Testis (tissue), 2 donors: ENCODE measurements at regions not wholly inside any gene's neighbourhood (a gene's known extent, or its start where the extent isn't known, plus 50 kb on each side); places are given as distances from the start of the nearest gene placed in this dataset.
A peak's percentile ranks its signal among the peaks of the same experiment; 100 is the strongest.

Experiments used
- DNase-seq: peaks from one replicate; pipeline ENCODE4 v3.0.0-alpha.2; 2019
- H3K27ac ChIP-seq, 2 donors: fragments of 200-600 bp; sonication (generic); one replicate each; pipeline ENCODE4 v1.5.1; 2019
- H3K27me3 ChIP-seq: fragments of 200-600 bp; sonication (generic); one replicate; pipeline ENCODE4 v1.5.1; 2019
- H3K36me3 ChIP-seq: fragments of 200-600 bp; sonication (generic); one replicate; pipeline ENCODE4 v1.5.1; 2017; ENCODE audit warnings: low read depth; ENCODE audit errors: missing control alignments
- H3K4me1 ChIP-seq: fragments of 200-600 bp; sonication (generic); one replicate; pipeline ENCODE4 v1.5.1; 2019
- H3K4me3 ChIP-seq, 2 donors: fragments of 200-600 bp; sonication (generic); one replicate each; pipeline ENCODE4 v1.5.1; 2017 to 2019
- H3K9me3 ChIP-seq: fragments of 200-600 bp; sonication (generic); one replicate; pipeline ENCODE4 v1.5.1; 2017
- POLR2A ChIP-seq: fragments of 450-650 bp; IDR thresholded peaks from one replicate; pipeline ENCODE4 v1.6.1; 2017; ENCODE audit warnings: antibody characterized with exemption, mild to moderate bottlenecking, moderate library complexity
- WGBS, 2 donors: methylation state at CpG; one replicate each; pipeline ENCODE4 v1.1.5; 2018; 5-methylcytosine and 5-hydroxymethylcytosine counted together
- intact Hi-C: fragments of 100-400 bp; cut with DNase I; formaldehyde crosslinking; loops from one replicate; pipeline ENCODE4 v1.15.1; 2023; ENCODE audit warnings: low total_unique reads
- TF ChIP-seq, protein P1 (sequence below), 3 experiments: fragments of 450-650 bp in 2 of 3; fragments of 200-600 bp in 1 of 3; sonication (generic) in 1 of 3; IDR thresholded peaks; one replicate each; pipeline ENCODE4 v1.5.1; 2016 to 2019; ENCODE audit warnings: antibody characterized with exemption in 3 of 3, mild to moderate bottlenecking in 2 of 3, moderate library complexity in 1 of 3

DNA sequence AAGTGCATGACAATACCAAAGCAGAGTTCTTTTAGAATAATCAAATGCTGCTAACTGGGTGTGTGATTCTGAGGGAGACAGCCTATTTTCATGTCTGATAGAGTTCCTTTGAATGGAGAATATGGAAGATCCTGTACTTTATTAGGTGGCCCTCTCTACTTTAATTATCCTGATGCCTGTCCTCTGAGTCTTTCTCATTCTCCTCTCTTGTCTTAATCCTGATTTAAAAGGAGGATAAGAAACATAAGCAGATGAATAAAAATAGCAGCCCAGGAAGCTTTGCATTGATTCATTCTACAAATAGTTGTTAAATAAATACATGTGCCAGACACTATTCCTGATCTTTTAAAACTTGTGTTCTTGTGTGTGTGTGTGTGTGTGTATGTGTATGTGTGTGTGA is 387.3 kb downstream of the SPRY1 start:
- no peaks in the 10 kb centered on the region for H3K9me3 ChIP-seq
- DNase-seq: no peak
- H3K27me3 ChIP-seq: no peaks in the 10 kb centered on the region
- intact Hi-C loops: no loop called here
- no peak overlapping the region for H3K4me3 ChIP-seq
- H3K4me1 ChIP-seq: no peaks in the 10 kb centered on the region
- TF ChIP-seq, protein P1, sequence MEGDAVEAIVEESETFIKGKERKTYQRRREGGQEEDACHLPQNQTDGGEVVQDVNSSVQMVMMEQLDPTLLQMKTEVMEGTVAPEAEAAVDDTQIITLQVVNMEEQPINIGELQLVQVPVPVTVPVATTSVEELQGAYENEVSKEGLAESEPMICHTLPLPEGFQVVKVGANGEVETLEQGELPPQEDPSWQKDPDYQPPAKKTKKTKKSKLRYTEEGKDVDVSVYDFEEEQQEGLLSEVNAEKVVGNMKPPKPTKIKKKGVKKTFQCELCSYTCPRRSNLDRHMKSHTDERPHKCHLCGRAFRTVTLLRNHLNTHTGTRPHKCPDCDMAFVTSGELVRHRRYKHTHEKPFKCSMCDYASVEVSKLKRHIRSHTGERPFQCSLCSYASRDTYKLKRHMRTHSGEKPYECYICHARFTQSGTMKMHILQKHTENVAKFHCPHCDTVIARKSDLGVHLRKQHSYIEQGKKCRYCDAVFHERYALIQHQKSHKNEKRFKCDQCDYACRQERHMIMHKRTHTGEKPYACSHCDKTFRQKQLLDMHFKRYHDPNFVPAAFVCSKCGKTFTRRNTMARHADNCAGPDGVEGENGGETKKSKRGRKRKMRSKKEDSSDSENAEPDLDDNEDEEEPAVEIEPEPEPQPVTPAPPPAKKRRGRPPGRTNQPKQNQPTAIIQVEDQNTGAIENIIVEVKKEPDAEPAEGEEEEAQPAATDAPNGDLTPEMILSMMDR (IDR thresholded peaks at IDR 0.05): no peak
- TF ChIP-seq POLR2A: no peak
- no peaks in the 10 kb centered on the region for H3K36me3 ChIP-seq
- H3K27ac ChIP-seq: no peak overlapping the region

DNA sequence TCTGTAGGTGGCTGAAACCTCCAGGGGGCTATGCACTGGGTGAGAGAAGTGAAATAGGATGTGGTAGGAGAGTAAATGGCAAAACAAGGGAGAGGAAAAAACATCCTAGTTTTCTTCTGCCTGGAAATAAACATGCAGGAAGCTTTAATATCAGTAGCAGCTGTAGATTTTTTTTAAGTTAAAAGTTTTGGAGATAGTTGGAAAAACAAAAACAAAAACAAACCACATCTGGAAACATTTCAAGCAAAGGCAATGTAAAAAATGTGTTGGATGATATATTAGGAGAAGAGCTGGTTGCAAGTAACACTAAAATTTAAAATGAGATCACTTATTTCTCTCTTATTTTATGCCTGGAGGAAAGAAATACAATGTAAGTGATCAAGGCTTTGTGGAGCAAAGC is 388.0 kb downstream of the SPRY1 start:
- Histone ChIP-seq H3K9me3 (no peaks in the 10 kb centered on the region), H3K4me3 (no peak overlapping the region), H3K27ac (no peak overlapping the region), H3K27me3 (no peaks in the 10 kb centered on the region), H3K36me3 (no peaks in the 10 kb centered on the region), H3K4me1 (no peaks in the 10 kb centered on the region)
- DNase-seq: no peak
- intact Hi-C loops: no loop called here
- TF ChIP-seq POLR2A: no peak
- TF ChIP-seq, protein P1 (IDR thresholded peaks at IDR 0.05): no peak

DNA sequence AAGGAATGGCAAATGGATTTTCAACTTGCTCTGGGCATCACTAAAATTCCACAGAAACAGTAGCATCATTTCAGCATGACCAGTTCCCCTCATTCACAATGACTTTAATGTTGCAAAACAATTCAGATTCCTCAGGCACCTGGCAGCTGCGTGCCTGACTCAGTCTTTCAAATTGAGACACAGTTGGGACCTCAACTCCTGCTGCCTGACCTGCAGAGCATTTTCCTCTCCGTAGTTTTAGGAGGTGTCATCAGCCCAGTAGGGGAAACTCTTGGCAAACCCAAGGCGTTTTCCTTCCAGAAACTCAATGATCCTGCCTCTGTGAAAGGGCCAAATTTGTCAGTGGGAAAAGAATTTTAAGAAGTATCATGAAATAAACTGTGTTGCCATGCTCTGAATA is 388.9 kb downstream of the SPRY1 start:
- Histone ChIP-seq H3K27me3 (no peaks in the 10 kb centered on the region), H3K36me3 (no peaks in the 10 kb centered on the region), H3K4me3 (no peak overlapping the region), H3K27ac (peak overlapping the region in 1 of 2 donors; percentile 49), H3K4me1 (no peaks in the 10 kb centered on the region), H3K9me3 (no peaks in the 10 kb centered on the region)
- no peak for TF ChIP-seq POLR2A
- TF ChIP-seq, protein P1 (IDR thresholded peaks at IDR 0.05): no peak
- intact Hi-C loops: no loop called here
- DNase-seq: peak; percentile 46
- 49 to 66% methylated on average over 3 of the region's 3 CpGs for WGBS, 2 donors

DNA sequence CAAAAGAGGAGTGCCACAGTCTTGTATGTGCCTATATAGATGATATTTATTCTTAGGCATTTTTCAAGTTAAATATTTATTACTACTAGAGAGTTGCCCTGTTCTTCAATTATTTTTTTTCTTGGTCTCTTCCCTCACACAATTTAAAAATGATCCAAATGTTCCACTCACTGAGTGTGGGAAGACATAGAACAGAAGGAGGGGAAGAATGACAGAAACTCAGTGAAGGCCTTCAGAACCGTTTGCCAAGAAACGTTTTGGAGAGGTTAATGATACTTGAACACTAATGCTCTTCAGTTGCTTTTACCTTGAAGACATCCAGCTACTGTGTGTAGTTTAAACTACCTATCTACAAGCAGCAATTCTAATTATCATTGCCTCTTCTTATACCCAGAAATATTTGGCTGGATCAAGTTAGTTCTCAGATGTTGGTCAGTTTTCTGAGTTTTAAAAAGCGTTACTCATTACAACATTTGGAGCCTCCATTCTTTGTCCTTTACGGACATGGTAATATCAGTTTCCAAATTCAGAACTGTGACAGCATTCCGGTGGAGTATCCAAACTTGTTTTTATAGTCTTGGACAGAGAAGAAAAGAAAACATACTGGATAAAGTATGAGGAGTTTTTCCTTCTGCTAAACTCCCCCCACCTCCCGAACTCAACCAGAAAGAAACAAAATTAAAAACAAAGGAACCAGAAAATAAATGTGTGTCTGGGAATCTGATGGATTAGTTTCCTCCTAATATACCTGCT is 389.7 kb downstream of the SPRY1 start:
- DNase-seq: no peak
- no peaks in the 10 kb centered on the region for H3K27me3 ChIP-seq
- peak overlapping the region in 1 of 2 donors; percentile 49 for H3K27ac ChIP-seq
- H3K4me1 ChIP-seq: no peaks in the 10 kb centered on the region
- H3K4me3 ChIP-seq: no peak overlapping the region
- H3K9me3 ChIP-seq: no peaks in the 10 kb centered on the region
- H3K36me3 ChIP-seq: no peaks in the 10 kb centered on the region
- 42 to 51% methylated on average over 6 of the region's 6 CpGs for WGBS, 2 donors
- no peak for TF ChIP-seq POLR2A
- TF ChIP-seq, protein P1 (IDR thresholded peaks at IDR 0.05): no peak
- intact Hi-C loops: no loop called here

DNA sequence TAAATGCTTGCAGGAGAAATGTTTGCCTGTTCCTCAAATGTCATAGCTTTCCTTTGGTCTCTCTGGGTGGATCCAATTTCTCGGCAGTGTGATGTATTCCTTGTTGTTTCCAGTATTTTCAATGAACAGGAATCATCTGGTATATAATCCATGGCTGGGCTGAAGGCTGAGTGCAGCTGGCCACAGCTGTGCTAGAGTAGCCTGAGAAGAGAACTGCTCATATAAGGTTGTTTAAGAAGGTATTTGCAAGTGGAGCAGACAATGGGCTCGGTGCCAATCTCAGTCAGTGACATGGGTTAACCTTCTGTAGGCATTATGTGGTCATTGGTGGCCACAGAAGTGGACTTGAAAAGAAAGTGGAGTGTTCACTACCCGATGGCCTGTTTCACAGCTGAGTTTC is 390.3 kb downstream of the SPRY1 start:
- 60 to 65% methylated on average over 3 of the region's 3 CpGs for WGBS, 2 donors
- Histone ChIP-seq H3K4me3 (no peak overlapping the region), H3K27me3 (no peaks in the 10 kb centered on the region), H3K27ac (peak overlapping the region in 1 of 2 donors; percentile 49), H3K36me3 (no peaks in the 10 kb centered on the region), H3K9me3 (no peaks in the 10 kb centered on the region), H3K4me1 (no peaks in the 10 kb centered on the region)
- intact Hi-C loops: no loop called here
- TF ChIP-seq, protein P1 (IDR thresholded peaks at IDR 0.05): no peak
- no peak for TF ChIP-seq POLR2A
- DNase-seq: peak; percentile 24
